ENCODE measurements at regions not wholly inside any gene's neighbourhood (a gene's known extent, or its start where the extent isn't known, plus 50 kb on each side); places are given as distances from the start of the nearest gene placed in this dataset.

DNA sequence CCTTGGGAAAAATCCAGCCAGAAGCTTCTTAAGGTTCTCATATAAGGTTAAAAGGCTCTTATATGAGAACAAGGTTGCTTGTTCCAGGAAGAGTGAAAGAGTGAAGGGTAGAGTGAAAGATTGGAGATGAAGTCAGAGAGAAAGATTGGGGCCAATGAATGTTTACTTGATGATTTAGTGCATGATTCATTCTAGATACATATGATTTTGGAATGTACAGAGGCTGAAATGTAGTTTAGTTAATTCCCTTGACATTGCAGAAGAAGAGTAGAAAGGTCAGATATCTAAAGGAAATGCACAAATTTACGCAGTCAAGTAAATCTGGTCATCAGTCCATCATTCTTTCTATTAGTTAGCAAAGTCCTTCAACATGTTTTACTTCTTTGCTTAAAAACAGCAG, 619.8 kb upstream of the ZNF717 start:
- ATAC-seq (ENCODE audit: low read depth): no peak
- Mint-ChIP-seq H3K27me3 (no peaks in the 10 kb centered on the region), H3K4me1 (no peaks in the 10 kb centered on the region), H3K9me3 (ENCODE audit: insufficient read depth) (peaks cover 6% of the 10 kb centered on the region), H3K4me3 (no peak overlapping the region), H3K27ac (no peak overlapping the region)
- TF ChIP-seq EZH2 (IDR thresholded peaks at IDR 0.05; ENCODE audit: borderline replicate concordance, insufficient read depth, low read depth, low read length, poor library complexity, severe bottlenecking) (no peak), CTCF (IDR thresholded peaks at IDR 0.05) (no peak)
- Histone ChIP-seq H3K9ac (ENCODE audit: low read length) (no peak overlapping the region), H4K20me1 (ENCODE audit: control insufficient read depth, insufficient read depth, low read length, poor library complexity, severe bottlenecking) (no peaks in the 10 kb centered on the region), H3K27ac (ENCODE audit: low read length in 2 of 2) (no peak overlapping the region), H3K79me2 (ENCODE audit: control insufficient read depth, insufficient read depth, low read length) (no peaks in the 10 kb centered on the region), H3K27me3 (replicated peaks in 1 of 4; ENCODE audit: control extremely low read depth in 1 of 4, control insufficient read depth in 3 of 4, insufficient read depth in 4 of 4, low read length in 3 of 4) (no peaks in the 10 kb centered on the region), H3K4me2 (replicated peaks; ENCODE audit: low read depth, low read length, poor library complexity, severe bottlenecking) (no peak overlapping the region), H3K4me3 (ENCODE audit: control extremely low read depth in 1 of 5, extremely low read depth in 1 of 5, insufficient read depth in 1 of 5, low read depth in 2 of 5, low read length in 4 of 5) (no peak overlapping the region), H3K36me3 (replicated peaks in 1 of 2; ENCODE audit: control extremely low read depth in 1 of 2, control insufficient read depth in 1 of 2, extremely low read depth in 1 of 2, insufficient read depth in 2 of 2, low read length in 1 of 2) (no peaks in the 10 kb centered on the region), H3K4me1 (ENCODE audit: control insufficient read depth in 2 of 2, insufficient read depth in 2 of 2, low read length in 2 of 2) (no peaks in the 10 kb centered on the region), H3K9me3 (ENCODE audit: control extremely low read depth in 1 of 3, control insufficient read depth in 2 of 3, insufficient read depth in 1 of 3, low read length in 2 of 3) (no peaks in the 10 kb centered on the region), H2AFZ (ENCODE audit: insufficient read depth, low read depth, low read length, poor library complexity, severe bottlenecking) (no peak overlapping the region)
- DNase-seq: no peak
- intact Hi-C loops (cut with micrococcal nuclease): no loop called here
- POLR2A ChIA-PET: no interaction called here
- CTCF ChIA-PET: no interaction called here
- WGBS (ENCODE audit: insufficient coverage): no CpG with 5 or more reads among the region's 1 CpG

GRCh38 chr3:76410762-76411281, 625.5 kb upstream of the ZNF717 start:
- Histone ChIP-seq H3K27me3 (replicated peaks in 1 of 4; ENCODE audit: control extremely low read depth in 1 of 4, control insufficient read depth in 3 of 4, insufficient read depth in 4 of 4, low read length in 3 of 4) (no peaks in the 10 kb centered on the region), H4K20me1 (ENCODE audit: control insufficient read depth, insufficient read depth, low read length, poor library complexity, severe bottlenecking) (no peaks in the 10 kb centered on the region), H3K4me3 (ENCODE audit: control extremely low read depth in 1 of 5, extremely low read depth in 1 of 5, insufficient read depth in 1 of 5, low read depth in 2 of 5, low read length in 4 of 5) (no peak overlapping the region), H3K79me2 (ENCODE audit: control insufficient read depth, insufficient read depth, low read length) (no peaks in the 10 kb centered on the region), H3K27ac (ENCODE audit: low read length in 2 of 2) (no peak overlapping the region), H2AFZ (ENCODE audit: insufficient read depth, low read depth, low read length, poor library complexity, severe bottlenecking) (no peak overlapping the region), H3K9me3 (ENCODE audit: control extremely low read depth in 1 of 3, control insufficient read depth in 2 of 3, insufficient read depth in 1 of 3, low read length in 2 of 3) (peaks cover 0 to 4% (median 1%) of the 10 kb centered on the region in 3 donors), H3K4me1 (ENCODE audit: control insufficient read depth in 2 of 2, insufficient read depth in 2 of 2, low read length in 2 of 2) (no peaks in the 10 kb centered on the region), H3K36me3 (replicated peaks in 1 of 2; ENCODE audit: control extremely low read depth in 1 of 2, control insufficient read depth in 1 of 2, extremely low read depth in 1 of 2, insufficient read depth in 2 of 2, low read length in 1 of 2) (no peaks in the 10 kb centered on the region), H3K9ac (ENCODE audit: low read length) (no peak overlapping the region), H3K4me2 (replicated peaks; ENCODE audit: low read depth, low read length, poor library complexity, severe bottlenecking) (no peak overlapping the region)
- TF ChIP-seq EZH2 (IDR thresholded peaks at IDR 0.05; ENCODE audit: borderline replicate concordance, insufficient read depth, low read depth, low read length, poor library complexity, severe bottlenecking) (no peak), CTCF (IDR thresholded peaks at IDR 0.05) (no peak)
- intact Hi-C loops (cut with micrococcal nuclease): no loop called here
- H3K27me3 Mint-ChIP-seq: no peaks in the 10 kb centered on the region
- DNase-seq: no peak
- H3K9me3 Mint-ChIP-seq (ENCODE audit: insufficient read depth): peaks cover 3% of the 10 kb centered on the region
- POLR2A ChIA-PET: no interaction called here
- no CpG with 5 or more reads among the region's 3 CpGs for WGBS (ENCODE audit: insufficient coverage)
- CTCF ChIA-PET: no interaction called here
- no peaks in the 10 kb centered on the region for H3K4me1 Mint-ChIP-seq
- H3K27ac Mint-ChIP-seq: no peak overlapping the region
- no peak overlapping the region for H3K4me3 Mint-ChIP-seq
- no peak for ATAC-seq (ENCODE audit: low read depth)
